HG02981 (cell line): ENCODE measurements at regions not wholly inside any gene's neighbourhood (a gene's known extent, or its start where the extent isn't known, plus 50 kb on each side); places are given as distances from the start of the nearest gene placed in this dataset.

Source experiments
- ATAC-seq: cut with Tn5 transposase; IDR thresholded peaks from one replicate; pipeline ENCODE4 v1.9.1; 2021; ENCODE audit warnings: mild to moderate bottlenecking, moderate library complexity; ENCODE audit not compliant: unreplicated experiment

DNA sequence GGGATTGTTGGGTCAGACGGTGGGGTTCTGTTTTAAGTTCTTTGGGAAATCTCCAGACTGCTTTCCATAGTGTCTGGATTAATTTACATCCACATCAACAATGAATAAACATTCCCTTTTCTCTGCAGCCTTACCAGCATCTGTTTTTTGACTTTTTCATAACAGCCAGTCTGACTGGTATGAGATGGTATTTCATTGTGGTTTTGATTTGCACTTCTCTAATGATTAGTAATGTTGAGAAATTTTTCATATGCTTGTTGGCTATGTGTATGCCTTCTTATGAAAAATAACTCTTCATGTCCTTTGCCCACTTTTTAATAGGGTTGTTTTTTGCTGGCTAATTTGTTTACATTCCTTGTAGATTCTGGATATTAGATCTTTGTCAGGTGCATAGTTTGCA is 140.8 kb upstream of the CNTN1 start:
- ATAC-seq = no peak

DNA sequence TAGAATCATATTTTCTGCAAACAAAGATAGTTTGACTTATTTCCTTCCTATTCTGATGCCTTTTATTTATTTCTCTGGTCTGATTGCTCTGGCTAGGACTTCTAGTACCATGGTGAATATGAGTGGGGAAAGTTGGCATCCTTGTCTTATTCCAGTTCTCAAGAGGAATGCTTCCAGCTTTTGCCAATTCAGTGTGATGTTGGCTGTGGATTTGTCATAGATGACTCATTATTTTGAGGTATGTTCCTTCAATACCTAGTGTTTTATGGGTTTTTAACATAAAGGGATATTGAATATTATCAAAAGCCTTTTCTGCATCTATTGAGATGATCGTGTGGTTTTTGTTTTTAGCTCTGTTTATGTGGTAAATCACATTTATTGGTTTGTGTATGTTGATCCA is 139.4 kb upstream of the CNTN1 start:
- no peak for ATAC-seq

DNA sequence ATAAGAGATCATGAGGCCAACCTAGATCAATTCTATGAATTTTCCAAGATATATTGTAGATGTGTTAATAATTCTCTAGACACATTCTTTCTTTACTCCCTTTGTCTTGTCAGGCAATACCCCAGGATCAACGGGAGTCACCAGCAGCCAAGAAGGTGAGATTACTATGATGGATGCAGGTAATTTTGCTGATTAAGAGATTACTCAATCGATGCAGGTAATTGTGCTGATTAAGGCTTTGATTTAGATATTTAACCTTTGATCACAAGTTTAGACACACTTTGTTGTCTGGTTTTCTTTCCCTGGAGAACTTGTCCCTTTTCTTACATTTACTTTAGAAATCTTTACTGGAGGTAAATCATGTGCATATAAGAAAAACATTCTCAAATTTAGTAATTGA is 134.3 kb upstream of the CNTN1 start:
- ATAC-seq = no peak

DNA sequence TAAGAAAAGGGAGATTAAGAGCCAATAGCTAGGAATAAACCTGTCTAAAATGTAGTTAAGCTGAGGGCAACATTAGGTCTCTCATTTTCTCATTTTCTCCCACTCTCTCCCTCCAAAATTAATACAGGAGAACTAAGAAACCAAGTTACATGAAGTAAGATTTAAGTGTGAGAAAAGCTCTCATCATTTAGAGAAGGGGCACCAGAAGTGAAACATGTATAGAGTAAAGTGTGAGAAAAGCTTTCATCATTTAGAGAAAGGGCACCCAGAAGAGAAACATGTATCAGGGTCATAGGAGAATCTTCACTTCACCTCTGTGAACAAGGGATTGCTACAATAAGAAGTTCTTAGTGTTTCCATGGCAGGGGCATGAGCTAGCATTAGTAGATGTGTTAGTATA is 132.4 kb upstream of the CNTN1 start:
- ATAC-seq = no peak

DNA sequence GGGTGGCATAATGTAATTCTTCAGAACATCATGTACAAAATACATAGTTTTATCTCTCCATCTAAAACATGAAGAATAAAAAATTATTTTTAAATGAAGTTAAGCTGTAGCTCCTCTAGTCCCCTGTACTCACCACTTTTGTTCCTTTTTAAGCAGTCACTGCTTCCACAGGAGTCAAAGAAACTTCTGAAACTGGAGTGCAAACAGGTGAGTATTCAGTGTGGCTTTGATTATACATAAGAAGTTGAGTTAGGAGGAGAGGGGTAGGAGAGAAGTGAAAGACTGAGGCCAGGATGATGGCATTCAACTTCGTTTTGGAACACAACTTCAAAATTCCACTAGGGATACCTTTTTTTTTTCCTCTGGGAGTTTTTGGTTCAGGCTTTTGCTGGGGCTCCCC is 131.4 kb upstream of the CNTN1 start:
- no peak for ATAC-seq

DNA sequence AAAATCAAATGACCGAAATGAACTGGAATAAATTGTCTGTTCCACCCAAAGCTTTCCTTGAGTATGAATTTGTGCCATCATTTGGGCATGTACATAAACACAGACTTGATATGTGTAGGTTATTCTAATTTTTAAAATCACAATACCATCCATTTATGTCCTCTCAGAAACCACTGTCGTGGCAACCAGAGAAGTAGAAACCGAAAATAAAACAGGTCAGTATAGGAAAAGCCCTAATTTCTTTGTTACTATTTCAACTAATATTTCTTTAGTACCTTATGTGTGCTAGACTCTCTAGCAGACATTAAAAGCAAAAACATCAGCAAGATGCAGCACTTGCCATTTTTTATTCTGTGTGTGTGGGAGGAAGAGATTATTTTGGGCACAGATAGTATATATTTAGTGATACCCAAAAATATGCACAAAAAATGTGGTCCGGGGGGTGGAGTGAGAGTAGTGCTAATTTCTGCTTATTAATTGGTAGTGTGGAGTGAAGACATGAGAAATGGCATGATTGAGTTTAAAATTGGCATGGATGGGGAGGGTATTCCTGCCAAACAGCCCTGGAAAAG is 130.8 kb upstream of the CNTN1 start:
- peak; percentile 54 for ATAC-seq

DNA sequence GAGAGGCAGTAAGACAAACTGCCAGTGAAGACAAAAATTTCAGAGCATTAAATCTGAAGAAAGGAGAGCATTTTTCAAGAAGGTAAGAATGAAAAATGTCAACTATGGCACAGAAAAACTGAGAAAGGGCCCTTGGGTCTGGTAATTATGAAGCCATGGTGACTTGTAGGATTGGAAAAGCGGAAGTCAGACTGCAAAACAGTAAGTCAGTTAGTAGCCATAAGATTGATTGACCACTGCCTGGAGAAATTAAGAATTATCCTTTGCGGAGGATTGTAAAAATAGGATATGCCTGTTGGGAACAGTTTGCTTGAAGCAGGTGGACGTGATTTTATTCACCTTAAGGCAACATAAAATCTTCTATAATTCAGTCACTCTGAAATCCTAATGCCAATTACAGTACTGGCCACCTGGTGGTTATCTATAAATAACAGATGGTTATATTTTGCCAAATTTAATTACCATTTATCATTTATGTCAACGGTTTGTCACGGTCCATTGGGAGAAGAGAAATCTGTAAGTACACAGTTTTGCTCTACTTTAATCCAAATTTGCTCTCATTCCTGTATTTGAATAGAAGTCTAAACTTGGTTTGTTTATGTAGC is 127.1 kb upstream of the CNTN1 start:
- no peak for ATAC-seq

DNA sequence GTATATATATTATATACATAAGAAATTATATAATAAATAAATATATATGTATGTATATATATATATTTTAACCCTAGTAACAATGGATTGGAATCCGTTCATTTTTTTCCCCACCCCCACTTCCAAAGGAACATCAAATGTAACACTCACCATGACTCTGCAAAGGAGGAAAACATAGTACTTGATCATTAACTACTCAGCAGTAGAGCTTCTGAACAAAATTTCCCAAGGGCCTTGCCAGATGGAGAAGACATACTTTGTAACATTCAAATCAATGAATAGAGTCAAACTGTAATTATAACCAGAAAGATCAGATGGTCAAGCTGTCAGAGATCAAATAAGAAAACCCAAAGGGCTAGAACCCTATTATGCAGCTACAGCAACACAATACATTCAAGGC is 126.0 kb upstream of the CNTN1 start:
- ATAC-seq = no peak

DNA sequence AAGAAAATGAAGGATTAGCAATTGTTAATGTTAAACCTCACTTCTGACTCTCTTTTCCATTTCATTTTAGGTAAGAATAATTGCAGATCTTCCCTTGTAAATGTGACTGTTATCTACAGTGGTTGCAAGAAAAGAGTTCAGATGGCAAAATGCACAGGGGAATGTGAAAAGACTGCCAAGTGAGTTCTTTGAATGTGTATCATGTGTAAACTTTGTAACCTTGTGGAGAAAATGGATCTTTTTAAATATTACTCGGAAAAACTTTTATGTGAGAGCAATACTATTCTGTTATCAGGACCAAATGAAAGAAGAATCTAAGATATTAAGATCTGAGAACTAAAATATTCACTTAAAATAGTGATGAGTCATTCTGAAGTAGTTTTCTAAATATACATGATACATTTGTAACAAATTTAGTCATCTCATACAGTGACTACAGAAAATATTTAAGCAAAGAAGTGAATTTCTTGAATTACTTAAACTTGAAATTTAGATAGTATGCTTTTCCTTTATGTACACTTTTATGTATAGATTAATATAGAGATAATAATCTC is 122.5 kb upstream of the CNTN1 start:
- no peak for ATAC-seq

DNA sequence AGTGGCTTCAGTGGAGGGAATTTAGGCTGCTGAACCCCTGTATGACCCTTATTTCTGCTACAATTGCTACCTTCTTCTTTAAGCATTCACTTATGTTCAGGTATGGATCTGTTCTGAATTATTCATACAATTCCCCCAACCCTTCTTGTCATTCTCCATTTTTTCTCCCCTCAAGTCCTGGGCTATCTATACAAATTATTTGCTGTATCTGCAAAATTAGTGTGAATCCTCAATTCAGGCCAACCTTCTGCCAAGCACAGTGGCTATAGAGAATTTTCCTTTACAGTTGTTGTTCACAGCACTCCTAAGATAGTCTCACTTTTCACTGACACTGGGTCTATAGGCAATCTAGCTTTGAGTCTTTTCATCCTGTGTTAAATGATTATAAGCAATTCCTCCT is 119.2 kb upstream of the CNTN1 start:
- ATAC-seq = no peak

DNA sequence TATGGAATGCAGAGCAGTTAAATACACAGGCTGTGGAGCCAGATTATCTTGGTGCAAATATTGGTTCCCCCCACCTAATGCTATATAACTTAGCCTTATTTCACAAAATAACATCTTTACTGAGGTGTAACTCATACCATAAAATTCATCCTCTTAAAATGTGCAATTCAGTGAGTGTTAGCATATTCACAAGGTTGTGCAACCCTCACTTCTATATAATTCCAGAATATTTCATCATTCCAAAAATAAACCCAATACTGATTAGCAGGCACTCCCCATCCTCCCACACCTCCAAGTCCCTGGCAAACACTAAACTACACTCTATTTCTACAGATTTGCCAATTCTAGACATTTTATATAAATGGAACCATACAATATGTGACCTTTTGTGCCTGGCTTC is 116.3 kb upstream of the CNTN1 start:
- no peak for ATAC-seq

DNA sequence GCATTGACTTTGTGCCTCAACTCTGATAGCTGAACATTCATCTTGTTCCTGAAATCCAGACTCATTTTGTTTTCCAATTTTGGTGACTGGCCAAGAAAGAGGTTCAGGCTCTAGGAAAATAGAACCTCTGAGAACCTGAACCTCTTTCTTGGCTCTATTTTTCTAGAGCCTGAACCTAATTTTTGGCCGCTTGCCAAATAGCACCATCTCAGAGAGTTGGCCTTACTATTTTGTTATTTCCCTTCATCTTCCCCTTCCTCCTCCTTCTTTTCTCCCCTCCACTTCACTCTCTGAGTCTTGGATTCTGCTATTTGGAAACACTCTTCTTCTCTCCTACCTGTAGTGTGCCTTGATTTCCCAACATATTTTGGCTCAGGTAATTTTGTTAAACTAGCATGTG is 114.4 kb upstream of the CNTN1 start:
- no peak for ATAC-seq

DNA sequence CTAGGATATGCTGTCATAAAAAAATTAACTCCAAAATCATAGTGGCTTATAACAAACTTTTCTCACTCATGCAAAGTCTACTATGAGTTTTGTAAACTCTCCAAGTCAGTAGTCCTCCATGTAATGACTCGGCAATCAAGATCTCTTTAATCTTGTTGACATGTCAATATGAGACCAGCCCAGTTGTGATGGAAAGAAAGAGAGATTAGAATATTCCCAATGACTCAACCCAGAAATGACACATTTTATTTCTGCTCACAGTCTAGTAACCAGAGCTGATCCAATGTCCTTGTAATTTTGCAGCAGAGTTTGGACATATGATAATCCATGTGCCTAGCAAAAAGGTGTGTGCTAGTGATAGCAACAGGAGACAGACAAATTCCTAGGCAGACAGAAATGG is 112.6 kb upstream of the CNTN1 start:
- no peak for ATAC-seq

DNA sequence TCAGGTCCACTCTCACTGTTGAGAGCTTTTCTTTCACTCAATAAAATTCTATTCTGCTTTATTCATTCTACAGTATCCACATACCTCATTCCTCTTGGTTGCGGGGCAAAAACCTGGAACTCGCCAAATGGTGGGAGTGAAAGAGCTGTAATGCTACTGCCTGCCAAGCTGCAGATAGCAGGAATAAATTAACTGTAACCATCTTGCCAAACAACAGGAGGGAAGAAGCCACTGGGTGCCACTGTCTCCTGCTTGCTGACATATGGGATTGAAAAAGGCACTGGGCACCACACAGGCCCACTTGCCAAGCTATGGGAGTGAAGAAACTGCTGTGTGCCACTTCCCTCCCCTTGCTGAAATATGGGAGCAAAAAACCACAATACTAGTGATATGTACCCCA is 111.9 kb upstream of the CNTN1 start:
- ATAC-seq = no peak

DNA sequence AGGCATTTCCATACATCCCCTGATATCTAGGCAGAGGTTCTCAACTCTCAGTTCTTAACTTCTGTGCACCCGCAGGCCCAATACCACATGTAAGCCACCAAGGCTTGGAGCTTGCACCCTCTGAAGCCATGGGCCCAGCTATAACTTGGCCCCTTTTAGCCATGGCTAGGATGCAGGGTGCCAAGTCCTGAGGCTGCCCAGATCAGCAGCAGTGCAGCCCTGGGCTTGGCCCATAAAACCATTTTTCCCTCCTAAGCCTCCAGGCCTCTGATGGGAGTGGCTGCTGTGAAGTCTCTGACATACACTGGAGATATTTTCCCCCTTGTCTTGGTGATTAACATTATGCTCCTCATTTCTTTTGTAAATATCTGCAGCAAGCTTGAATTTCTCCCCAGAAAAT is 110.3 kb upstream of the CNTN1 start:
- no peak for ATAC-seq

DNA sequence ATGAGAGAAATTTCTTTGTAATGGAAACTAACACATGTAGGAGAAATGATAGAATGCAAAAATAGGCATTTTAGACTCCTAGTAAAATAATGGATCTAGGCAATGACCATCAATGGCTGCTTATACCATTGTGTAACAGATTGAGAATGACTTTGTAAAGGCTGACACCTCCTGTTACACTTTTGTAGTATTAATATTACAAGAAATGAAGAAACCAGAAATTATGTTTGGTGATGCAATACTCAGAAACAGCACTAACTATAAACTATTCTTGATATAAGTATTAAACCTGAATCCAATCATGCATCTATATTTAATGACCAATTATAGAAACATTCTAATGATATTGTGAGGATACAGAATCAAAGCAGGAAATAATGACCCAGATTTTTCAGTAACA is 108.5 kb upstream of the CNTN1 start:
- ATAC-seq = no peak

DNA sequence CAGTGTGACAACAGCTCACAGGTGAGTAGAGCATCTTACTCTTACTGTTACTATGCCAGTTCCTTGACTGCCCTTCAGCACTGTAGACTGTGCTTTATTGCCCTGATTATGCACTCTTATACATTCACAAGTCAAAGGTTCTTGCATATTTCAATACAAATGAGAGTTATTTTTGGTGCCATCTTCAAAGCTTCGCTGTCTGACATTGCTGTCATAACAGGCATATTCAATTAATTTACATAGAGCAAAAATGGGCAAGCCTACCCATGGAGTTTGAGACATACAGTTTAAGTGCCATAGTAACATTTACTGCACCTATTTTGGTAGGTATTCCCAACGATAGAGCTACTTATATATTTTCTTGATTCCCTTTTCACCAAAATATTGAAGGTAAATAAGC is 107.5 kb upstream of the CNTN1 start:
- no peak for ATAC-seq

DNA sequence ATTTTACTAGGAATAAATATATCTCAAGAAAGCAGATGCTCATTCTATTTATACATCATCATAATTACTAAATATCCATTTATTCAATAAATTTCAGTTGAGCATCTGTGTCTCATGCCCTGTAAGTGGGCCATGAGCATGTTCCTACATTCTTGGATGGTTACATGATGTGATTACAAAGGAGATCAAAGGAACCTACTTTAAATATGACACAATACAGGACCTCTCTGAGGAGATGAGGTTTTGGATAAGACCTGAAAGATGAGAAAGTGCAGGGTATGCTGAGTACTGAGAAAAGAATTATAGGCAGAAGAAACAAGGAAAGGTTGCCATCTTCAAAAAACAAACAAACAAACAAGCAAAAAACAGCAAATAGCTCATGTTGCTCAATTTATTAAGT is 105.4 kb upstream of the CNTN1 start:
- no peak for ATAC-seq

DNA sequence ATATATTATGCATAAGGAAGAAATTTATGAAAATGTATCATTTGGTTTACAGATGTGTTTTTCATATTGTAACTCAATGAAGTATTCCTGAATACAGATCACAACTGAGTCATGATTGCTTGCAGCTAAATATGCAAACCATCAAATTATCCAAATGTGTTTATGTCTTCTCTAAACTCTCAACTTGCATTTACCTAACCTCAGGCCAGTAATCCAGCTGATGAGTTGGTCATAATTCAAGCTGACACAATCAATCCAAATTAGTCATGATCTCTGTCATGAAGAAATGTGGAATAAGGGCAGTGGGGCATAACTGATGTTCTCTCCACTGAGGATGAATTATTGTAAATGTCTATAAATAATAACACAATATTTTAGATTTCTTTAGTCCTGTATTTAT is 104.8 kb upstream of the CNTN1 start:
- ATAC-seq = no peak

DNA sequence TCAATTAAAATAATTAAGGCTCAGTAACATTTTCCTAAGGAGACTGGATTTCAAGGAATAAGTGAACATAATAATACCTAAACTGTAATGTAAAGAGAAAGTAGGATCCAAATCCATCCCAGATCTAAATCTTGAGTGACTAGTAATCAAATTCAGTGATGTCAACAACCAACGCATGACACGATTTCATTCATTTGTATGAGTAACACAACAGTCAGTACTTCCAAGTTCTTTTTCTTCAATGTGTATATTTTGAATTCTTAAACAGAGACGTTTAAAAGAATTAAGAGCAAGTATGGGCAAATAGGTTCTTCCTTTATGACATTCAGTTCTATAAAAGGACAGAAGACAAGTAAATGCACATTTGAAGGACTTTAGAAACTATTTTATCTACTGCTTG is 104.3 kb upstream of the CNTN1 start:
- ATAC-seq = no peak

DNA sequence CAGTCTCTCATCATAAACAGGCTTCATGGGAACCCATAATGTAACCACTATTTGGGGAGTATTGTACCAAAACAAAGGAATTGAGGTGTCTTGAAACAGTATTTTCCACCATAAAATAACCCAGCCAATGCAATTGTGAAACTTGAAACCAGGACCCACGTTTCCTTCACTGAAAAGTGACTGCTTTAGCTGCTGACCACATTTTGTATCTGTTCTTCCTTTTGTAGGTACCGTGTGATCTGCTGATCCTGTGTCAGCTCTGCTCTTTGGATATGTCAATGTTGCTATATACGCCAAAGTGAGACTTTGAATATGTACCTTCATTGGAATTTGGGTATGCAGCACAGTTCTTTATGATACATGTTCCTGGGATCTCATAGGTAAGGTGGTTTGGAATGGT is 95.1 kb upstream of the CNTN1 start:
- ATAC-seq = no peak

DNA sequence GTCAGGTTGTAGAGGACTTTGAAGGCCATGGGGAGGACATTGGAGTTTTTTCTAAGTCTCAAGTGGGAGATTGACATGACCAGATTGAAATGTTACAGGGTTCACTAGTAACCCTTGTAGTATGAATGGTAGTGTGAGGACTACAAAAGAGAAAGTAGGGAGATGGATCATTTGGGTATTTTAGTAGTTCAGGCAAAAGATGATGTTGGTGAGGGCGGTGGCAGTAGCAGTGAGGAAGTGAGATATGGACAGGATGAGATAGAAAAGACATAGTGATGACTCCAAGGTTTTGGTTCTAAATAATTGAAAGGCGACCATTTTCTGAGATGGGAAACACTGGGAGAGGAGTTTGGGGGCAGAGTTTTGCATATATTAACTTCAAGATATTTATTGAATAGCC is 94.2 kb upstream of the CNTN1 start:
- ATAC-seq = no peak

DNA sequence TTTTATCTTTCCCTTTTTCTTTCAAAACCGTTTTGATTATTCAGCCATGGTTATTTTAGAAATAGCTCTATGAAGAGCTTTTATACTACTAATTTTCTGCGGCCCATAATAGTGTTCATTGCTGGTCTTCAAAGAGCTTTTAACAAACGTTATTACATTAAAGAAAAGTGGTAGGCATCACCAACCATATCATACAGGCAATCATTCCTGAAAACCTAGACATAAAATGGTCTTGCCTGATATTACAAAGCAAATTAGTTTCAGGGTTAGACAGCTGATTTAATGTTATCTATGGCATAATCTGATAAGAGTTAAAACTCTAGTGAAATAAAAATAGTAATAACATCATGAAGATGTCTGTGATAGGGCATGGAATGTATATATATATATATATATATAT is 89.7 kb upstream of the CNTN1 start:
- ATAC-seq = no peak
